GM06990 (cell line): ENCODE measurements at regions not wholly inside any gene's neighbourhood (a gene's known extent, or its start where the extent isn't known, plus 50 kb on each side); places are given as distances from the start of the nearest gene placed in this dataset.

Source experiments
- DNase-seq: peaks from one replicate; pipeline ENCODE4 v3.0.0-alpha.2; 2011; ENCODE audit not compliant: insufficient read length; ENCODE audit errors: extremely low read depth
- H3K27me3 ChIP-seq: replicated peaks from 2 replicates; pipeline ENCODE4 v1.6.0; 2011; ENCODE audit warnings: low read length; ENCODE audit not compliant: control insufficient read depth, insufficient read depth
- H3K36me3 ChIP-seq: 2 replicates; pipeline ENCODE4 v1.5.1; 2011; ENCODE audit warnings: low read length; ENCODE audit not compliant: control insufficient read depth, insufficient read depth
- H3K4me3 ChIP-seq: replicated peaks from 2 replicates; pipeline ENCODE4 v1.5.1; 2011; ENCODE audit warnings: low read depth, mild to moderate bottlenecking, control low read depth, low read length
- TF ChIP-seq, protein P1 (sequence below): IDR thresholded peaks from 2 replicates; pipeline ENCODE4 v1.5.1; 2011; ENCODE audit warnings: low read length, control low read depth, mild to moderate bottlenecking, inconsistent platforms; ENCODE audit not compliant: insufficient read depth, poor library complexity, severe bottlenecking

DNA sequence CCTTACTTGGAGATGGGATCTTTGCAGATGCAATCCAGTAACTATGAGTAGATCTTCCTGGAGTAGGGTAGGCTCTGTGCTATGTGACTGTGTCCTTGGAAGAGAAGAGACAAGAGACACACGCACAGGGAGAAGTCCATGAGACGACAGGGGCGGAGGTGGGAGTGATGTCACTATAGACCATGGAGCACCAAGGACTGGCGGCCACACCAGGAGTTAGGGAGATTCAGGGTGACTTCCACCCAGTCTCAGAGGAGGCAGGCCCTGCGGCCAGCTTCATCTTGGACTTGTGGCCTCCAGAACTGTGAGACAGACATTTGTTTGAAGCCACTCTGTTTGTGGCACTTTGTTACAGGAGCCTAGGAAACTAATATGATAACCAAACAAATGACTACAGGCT lies 177.8 kb downstream of the INHBB start:
- TF ChIP-seq, protein P1, sequence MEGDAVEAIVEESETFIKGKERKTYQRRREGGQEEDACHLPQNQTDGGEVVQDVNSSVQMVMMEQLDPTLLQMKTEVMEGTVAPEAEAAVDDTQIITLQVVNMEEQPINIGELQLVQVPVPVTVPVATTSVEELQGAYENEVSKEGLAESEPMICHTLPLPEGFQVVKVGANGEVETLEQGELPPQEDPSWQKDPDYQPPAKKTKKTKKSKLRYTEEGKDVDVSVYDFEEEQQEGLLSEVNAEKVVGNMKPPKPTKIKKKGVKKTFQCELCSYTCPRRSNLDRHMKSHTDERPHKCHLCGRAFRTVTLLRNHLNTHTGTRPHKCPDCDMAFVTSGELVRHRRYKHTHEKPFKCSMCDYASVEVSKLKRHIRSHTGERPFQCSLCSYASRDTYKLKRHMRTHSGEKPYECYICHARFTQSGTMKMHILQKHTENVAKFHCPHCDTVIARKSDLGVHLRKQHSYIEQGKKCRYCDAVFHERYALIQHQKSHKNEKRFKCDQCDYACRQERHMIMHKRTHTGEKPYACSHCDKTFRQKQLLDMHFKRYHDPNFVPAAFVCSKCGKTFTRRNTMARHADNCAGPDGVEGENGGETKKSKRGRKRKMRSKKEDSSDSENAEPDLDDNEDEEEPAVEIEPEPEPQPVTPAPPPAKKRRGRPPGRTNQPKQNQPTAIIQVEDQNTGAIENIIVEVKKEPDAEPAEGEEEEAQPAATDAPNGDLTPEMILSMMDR, result no peak
- Histone ChIP-seq H3K4me3 (no peak overlapping the region), H3K36me3 (no peaks in the 10 kb centered on the region), H3K27me3 (no peaks in the 10 kb centered on the region; the same call in none of the 2 replicates)
- DNase-seq, result no peak

DNA sequence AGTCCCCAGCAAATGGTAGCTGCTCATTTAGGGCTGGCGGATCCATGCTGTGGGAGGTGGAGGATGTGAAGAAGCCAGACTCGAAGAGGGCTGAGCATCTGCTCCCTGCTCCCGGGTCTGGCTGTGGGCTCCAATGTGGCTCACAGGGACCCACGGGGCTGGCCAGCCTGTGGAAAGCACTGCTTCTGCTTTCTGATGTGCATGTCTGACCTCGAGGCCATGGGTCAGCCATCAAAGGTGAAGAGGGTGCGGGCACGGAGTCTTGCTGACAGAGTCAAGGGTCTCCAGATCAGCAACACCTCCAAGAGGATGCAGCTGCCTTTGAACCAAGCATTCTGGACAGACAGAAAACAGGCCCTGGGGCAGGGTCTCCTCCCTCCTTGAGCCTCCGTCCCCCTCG lies 178.2 kb downstream of the INHBB start:
- DNase-seq, result no peak
- Histone ChIP-seq H3K36me3 (no peaks in the 10 kb centered on the region), H3K4me3 (no peak overlapping the region), H3K27me3 (no peaks in the 10 kb centered on the region; the same call in none of the 2 replicates)
- TF ChIP-seq, protein P1, result no peak

DNA sequence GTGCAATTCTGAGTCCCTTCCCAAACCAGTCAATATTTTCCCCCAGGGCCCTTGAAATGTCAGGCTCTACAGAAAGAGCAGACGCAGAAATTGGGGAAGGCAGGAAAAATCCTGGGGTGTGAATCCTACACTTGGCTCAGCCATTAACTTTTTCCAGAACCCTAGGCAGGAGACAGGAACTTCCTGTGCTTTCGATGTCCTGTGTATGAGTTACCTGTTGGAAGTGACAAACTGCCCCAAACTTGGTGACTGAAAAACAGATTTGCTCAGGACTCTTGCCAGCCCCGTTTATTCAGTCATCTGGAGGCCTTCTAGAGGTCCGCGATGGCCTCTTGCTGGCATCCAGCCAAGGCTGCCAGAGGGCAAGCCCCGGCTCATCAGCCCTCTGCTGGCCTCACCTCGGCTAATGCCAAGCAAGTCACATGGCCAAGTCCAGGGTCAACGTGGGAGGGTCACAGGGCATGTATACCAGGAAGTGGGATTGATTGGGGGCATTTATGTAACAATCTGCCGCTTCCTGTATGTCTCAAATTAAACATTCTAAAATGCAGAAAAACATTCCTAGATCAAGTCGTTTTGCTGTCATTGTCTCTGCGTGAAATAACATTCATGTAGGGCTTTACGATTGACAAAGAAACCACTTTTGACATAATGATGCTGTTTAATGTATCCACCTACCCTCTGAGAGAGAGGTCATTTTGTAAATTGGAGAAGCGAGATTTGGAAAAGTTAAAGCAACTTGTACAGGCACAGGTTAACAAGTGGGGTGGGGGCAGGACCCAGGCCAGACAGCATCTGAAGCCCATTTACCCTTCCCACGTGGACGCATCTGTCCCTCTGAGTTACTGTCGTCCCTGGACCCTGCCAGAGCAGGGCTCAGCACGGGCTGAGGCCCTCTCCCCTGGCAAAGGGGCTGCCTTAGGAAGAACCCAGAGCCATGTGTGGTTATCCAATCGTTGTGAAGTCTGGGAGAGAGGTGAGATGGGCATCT lies 179.4 kb downstream of the INHBB start:
- TF ChIP-seq, protein P1, result no peak
- no peak for DNase-seq
- H3K36me3 ChIP-seq, result no peaks in the 10 kb centered on the region

DNA sequence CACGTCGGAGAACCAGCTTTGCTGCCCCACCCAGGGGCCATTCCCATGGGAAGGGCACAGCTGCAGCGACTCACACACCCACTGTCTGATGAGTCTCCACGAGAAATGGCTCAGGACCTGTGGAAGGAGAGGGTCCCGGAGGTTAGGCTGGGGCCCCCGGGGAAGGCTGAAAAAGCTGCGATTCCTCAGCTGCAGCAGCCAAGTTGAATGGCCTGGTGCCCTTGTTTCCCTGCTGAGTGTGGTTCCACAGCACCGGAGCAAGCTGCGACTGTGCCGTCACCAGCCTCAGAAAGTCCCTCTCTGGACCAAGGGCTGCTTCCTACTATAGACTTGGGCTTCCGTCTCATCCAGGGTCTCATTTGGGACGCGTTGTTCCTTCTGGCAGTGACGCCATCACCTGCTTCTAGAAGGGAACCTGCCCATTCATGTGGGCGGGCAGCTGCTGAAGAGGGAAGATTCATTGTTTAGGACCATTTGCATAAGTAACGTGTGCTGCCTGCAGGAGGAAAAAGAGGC lies 180.2 kb downstream of the INHBB start:
- DNase-seq, result no peak
- H3K36me3 ChIP-seq, result no peaks in the 10 kb centered on the region
- no peak overlapping the region for H3K4me3 ChIP-seq
- H3K27me3 ChIP-seq, result no peaks in the 10 kb centered on the region; the same call in none of the 2 replicates
- TF ChIP-seq, protein P1, result no peak

More for the DNA sequence above, 179.4 kb downstream of the INHBB start:
- H3K4me3 ChIP-seq, result no peak overlapping the region
- H3K27me3 ChIP-seq, result no peaks in the 10 kb centered on the region; the same call in none of the 2 replicates

DNA sequence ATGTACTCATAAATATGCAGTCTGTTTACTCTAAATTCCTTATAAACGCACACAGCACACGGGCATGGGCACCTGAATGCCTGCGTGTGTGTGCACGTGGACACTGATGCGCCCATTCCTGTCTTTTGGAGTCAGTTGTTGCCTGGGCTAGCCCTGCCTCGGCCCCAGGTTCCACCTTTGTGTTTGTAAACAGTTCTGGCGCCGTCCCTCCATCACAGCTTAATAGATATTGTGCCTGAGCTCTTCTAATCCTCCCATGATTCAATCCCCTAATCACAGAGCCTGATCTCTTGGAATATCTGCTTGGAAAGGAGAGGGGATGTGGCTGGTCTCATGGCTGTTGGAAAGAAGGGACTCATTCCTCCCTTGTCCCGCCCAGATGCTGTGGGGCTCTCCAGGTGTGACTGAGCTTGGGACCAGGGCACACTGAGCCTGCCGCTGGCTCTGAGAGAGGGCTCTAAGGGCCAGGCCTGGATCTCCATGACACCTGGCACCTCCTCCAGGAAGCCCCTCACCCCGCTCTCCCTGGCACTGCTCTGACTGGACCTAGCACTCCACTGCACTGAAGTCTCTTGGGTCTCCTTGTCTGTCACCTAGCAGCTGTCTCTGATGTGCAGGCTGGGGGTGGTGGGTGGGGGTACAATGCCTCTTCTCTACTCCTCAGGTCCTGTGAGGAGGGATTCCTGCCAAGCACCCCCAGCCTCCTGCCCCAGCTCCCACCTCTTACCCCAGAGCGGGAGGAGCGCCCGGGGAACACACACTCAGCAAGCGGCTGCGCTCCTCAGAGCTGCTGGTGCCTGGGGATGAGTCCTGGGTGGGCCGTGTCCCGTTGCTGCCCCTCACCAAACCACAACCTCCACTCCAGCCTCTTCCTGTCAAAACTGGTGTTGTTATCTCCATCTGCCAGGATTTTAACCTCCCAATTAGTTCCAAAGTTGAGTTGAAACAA lies 181.3 kb downstream of the INHBB start:
- Histone ChIP-seq H3K27me3 (no peaks in the 10 kb centered on the region; the same call in none of the 2 replicates), H3K4me3 (no peak overlapping the region), H3K36me3 (no peaks in the 10 kb centered on the region)
- DNase-seq, result no peak
- TF ChIP-seq, protein P1, result no peak
